Dedifferentiated amniotic fluid mesenchymal stem cell (primary cell): ENCODE measurements at regions not wholly inside any gene's neighbourhood (a gene's known extent, or its start where the extent isn't known, plus 50 kb on each side); places are given as distances from the start of the nearest gene placed in this dataset.

Experiments
- DNase-seq: peaks from one replicate; pipeline ENCODE4 v3.0.0-alpha.2; 2016; ENCODE audit errors: extremely low spot score

DNA sequence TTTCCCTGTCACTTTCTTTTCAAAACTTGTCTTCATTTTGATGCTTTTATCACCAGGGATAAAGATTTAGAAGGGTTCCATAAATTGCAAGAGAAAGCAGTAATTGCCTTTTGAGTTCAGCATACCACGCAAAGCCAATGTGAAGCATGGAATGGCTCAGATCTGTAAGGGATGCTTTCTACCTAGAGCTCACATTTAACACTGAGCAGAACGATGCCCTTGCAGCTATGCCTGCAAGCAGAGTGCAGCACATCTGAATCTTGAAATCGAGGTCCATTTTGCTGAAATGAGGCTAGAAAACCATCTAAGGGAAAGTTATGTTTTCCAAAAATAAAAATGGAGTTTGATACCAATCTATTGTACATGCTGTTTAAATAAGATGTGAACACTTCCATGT lies 171.2 kb upstream of the CELF2 start:
- DNase-seq = no peak

DNA sequence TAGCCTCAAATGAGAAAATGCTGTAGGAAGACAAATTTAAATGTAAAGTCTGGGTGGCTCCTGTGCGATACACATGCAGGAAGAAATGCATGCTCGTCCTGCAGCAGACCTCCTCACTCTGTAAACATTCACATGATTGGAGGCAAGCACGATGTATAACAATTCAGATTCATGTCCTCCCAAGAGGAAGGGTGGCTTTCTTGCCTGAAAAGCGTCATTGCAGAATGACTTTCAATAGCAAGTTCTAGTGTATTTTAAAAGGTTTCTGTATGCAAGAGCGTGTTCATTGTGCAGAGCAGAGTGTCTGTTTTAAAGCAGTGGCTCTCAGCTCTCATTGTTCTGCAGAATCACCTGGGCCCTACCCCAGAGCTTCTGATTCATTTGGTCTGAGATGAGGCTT lies 170.3 kb upstream of the CELF2 start:
- DNase-seq = no peak

GRCh38 chr10:10848488-10849111 lies 169.1 kb upstream of the CELF2 start:
- no peak for DNase-seq

GRCh38 chr10:10849306-10849705 lies 168.4 kb upstream of the CELF2 start:
- DNase-seq = no peak

DNA sequence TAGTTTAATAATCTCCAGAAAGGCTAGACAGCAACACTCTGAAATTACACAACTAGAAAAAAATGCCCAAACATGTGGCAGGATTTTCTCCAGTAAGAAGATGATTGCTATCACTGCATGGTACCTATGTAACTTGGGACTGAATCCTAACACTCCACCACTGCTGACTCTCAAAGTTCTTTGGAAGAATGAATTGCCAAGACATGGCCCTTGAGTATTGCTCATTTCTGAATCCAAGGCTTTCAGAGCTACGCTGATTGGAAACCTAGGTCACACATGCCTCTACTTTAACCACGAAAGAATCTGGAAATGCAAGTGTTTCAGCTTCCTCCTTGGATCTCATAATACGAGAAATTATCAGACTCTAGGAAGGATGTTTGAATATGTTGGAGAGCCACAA lies 167.5 kb upstream of the CELF2 start:
- no peak for DNase-seq

DNA sequence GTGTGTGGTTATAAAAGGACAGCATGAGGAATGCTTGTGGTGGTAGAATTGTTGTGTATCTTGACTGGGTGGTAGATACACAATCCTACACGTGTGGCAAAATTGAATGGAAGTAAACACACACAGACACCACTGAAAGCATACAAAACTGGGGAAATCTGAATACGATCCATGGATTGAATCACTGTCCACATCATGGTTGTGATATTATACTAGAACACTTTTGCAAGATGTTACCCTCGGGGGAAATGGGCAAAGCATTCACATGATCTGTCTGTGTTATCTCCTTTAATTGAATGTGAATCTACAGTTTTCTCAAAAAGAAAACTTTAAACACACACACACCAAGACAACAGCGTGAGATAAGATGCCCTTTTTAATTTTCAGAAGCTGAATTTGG lies 165.2 kb upstream of the CELF2 start:
- DNase-seq = no peak

DNA sequence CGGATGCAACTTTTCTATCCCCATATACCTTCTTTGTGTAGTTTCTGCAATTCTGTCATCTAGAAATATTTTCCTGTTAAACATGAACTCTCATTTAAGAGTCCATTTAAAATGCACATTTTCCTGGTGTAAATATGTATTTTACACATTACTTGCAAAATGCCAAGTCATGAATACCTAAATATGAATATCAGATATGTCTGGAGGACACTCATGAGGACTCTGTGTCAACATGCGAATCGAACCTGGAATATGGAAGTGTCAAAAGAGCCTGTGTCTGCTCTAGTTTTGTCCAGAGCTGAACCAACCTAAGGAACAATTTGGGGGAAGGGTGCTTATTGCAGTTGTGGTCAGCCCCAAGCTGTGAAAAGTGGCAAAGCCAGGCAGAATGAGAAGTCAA lies 163.7 kb upstream of the CELF2 start:
- DNase-seq = no peak

DNA sequence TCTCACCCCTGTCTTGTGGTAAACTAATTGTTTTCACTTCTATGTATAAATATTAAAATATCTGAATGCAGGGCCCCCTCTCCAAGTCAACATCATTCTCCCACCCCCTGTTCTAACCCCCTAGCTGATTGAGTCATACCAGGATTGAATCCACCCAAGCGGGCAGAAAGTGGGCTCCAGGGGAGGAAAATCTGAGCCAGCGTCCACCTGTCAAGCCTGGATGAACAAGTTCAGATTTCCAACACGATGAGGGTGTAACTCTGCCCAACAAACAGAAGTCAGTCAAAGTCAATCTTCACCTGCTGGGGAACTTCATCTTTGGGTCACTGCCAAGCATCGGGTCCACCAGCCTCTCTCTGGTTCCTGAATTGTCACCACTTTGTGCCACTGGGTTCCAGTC lies 162.9 kb upstream of the CELF2 start:
- no peak for DNase-seq

DNA sequence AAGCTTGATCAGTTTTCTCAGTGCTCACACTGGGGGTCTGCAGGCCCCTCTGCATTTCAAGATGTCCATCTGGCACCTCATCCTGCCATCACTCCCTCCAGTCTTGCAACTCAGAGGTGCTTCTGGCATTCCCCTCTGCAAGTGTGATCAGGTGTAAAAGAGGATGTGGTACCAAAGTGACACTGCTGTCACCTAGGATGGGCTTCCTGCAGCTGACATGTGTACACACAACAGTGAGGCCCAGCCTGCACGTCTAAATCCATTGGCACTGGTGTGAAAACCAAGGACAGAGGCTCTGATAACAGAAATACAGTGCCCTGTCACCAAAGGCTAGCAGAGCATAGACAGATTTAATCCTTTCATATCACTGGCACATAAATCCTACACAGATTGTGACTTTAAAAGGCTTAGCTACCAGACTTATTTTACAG lies 162.5 kb upstream of the CELF2 start:
- DNase-seq = no peak

GRCh38 chr10:10860455-10860976 lies 157.2 kb upstream of the CELF2 start:
- DNase-seq = no peak

DNA sequence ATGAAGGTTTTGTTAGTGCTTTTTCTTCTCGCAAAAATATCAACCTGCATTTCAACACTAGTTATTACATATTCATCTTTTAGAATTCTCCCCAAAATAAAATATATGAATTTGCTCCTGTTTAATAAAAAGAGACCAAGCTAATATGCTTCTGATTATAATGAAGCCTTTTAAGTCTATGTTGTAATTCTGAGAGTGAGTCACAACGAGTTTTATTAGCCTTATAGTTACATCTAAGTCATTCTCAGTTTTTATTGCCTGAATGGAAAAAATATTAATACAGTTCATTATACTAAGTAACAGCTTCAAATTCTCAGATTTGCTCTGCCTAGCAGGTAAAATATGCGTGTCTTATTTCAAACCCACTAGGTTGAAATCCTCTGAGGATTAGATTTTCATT lies 152.4 kb upstream of the CELF2 start:
- DNase-seq = no peak

DNA sequence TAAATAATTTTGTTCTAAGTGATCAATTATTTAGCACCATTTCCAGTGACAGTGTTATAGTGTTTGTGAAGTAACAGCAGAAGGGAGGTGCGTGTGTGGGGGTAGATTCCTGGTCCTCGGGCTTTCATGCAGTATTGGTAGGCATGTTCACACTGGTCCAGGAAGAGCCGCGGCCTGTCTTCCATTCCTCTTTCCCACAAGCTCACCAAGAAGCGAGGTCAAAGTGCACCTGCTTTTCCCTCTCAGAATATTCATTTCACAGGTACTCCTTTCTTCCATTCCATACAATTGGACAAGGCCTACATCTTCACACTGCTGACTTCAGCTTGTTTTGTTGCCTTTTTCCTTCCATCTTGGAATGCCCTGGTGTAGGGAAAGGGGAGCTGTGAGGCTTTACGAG lies 151.8 kb upstream of the CELF2 start:
- no peak for DNase-seq

DNA sequence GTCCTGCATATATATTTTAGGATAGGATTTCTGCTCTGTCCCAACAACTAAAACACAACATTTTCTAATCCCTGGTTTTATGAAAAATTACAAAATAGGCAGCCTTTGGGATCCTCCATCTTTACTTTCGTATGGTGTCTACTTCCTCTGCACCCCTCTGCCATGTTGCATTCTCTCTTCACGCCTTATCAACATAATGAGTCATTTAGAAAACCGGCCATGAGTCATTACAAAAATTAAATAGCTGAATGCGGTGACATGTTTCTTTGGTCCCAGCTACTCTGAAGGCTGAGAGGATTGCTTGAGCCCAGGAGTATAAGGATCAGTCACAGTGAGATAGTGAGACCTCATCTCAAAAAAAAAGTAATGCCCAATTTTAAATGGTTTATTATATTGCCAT lies 148.1 kb upstream of the CELF2 start:
- DNase-seq = no peak

GRCh38 chr10:10870523-10871241 lies 147.0 kb upstream of the CELF2 start:
- no peak for DNase-seq

DNA sequence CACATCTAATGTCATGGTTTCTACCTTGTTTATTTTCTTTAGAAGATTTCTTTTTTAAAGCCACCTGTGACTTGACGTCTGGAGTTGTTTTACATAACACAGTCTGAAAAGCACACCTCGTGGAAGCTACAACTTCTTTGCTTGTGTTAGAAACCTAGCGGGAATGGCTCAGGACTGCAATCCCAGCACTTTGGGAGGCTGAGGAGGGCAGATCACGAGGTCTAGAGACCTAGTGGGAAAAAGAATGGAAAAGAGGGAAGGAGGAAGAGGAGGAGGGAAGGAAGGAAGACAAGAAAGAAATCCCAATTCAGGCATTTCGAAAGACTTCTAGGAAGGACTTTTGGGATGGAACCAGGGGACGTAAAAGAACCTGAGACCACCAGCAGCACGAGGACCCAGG lies 146.3 kb upstream of the CELF2 start:
- DNase-seq = no peak

GRCh38 chr10:10872035-10872673 lies 145.5 kb upstream of the CELF2 start:
- DNase-seq = peak; percentile 90

- no peak for DNase-seq
Observed at GRCh38 chr10:10872764-10873163, 144.9 kb upstream of the CELF2 start.

DNA sequence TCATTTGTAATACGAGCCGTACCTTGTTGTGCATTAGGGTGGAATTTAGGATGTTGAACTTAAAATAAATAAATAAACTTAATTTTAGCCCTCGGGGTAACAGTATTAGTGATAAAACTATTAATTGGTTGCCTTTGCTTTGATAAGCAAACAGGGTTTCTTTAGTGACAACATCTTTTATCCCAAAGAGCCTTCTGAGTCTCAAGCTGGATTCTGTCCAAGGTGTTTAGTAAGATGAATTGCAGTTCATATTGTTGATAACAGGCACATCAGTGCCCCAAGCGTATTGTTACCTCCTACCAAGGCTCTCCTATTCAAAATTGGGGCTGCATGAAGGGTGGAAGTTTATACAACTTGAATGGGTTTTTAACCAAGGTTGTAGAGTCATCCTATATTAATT lies 144.4 kb upstream of the CELF2 start:
- no peak for DNase-seq

DNA sequence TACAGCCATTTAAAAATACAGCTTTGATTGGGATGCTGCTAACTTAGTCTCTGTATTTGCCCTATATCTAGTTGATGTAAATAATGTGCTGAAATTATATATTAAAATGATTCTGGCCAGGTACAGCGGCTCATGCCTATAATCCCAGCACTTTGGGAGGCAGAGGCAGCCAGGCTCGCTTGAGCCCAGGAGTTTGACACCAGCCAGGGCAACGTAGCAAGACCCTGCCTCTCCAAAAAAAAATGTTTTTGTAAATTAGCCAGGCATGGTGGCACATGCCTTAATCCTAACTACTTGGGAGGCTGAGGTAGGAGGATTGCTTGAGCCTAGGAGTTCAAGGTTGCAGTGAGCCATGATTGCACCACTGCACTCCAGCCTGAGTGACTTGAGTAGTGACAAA lies 143.8 kb upstream of the CELF2 start:
- no peak for DNase-seq

- no peak for DNase-seq
Observed at GRCh38 chr10:10878963-10879362, 138.7 kb upstream of the CELF2 start.

GRCh38 chr10:10881117-10881813 lies 136.4 kb upstream of the CELF2 start:
- no peak for DNase-seq

- no peak for DNase-seq
Observed at GRCh38 chr10:10883737-10884136, 133.9 kb upstream of the CELF2 start.
